ENCODE measurements at regions not wholly inside any gene's neighbourhood (a gene's known extent, or its start where the extent isn't known, plus 50 kb on each side); places are given as distances from the start of the nearest gene placed in this dataset.
"Not testable (repeated sequence)": the region's sequence is repeated elsewhere in the genome, so short reads cannot be mapped to it uniquely, and the experiment has no call there.

DNA sequence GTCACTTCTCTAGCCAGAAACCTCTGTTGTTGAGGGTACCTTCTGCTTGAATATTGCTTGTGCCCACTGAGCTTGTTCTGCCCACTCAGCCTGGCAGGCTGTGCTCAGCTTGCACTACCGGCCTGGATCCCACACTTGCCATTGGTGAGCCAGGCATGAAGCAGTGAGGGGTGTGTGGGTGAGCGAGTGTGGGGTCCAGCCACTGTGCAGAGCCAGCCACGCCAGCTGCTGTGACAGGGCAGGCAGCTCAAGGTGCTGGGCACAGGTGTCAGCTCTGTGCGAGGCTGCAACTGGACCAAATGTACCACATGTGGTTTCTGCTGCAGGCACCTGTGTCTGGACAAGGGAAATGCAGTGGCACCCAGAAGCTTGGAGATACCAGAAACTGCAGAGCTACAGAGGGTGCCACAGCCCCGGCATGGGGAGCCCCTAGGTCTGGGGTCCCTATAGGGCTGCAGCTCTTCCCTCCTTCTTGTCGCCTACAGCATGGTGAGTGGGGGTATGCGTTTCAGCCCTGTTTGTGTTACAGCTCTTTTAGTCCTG lies 305.1 kb upstream of the RIOK2 start:
- no peak for DNase-seq (ENCODE audit: low read depth)

DNA sequence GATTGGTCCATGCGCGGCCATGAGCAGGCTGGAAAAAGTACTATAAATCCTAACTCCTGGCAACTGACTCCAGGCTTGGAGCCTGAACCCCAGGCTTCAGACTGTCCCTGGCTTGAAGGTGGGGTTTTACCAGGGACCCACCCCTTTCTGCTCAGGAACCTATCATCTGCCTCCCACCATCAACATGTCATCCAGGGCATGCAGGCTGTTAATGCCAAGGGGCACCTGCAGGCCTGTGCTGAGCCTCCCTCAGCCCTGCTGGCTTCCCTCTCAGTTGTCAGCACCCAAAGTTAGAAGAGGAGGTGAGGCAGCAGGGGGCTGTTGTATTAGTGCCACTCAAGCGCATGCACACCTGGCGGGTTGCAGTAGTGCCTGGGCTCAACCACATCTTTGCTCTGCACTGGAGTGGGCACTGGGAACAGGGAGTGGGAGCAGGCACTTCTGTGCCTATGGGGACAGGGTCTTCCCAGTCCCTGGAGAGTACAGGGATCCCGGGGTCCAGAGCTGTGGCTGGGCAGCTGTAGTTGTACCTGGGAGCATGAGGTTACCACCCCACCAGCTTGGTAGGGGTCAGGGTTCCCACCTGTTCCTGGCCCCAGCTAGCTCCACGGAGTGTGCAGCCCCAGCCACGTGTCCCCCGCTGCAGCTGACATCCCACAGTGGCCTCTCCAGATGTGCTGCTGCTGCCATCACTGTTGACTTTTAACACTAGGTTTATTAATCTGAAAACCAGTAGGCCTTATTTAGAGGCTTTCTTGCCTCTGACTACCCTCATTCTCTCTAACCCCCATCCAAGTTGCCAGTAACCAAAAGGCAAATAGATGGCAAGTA lies 306.2 kb upstream of the RIOK2 start:
- no peak for DNase-seq (ENCODE audit: low read depth)

GRCh38 chr5:97494465-97494864 lies 311.4 kb upstream of the RIOK2 start:
- no peak for DNase-seq (ENCODE audit: low read depth)

DNA sequence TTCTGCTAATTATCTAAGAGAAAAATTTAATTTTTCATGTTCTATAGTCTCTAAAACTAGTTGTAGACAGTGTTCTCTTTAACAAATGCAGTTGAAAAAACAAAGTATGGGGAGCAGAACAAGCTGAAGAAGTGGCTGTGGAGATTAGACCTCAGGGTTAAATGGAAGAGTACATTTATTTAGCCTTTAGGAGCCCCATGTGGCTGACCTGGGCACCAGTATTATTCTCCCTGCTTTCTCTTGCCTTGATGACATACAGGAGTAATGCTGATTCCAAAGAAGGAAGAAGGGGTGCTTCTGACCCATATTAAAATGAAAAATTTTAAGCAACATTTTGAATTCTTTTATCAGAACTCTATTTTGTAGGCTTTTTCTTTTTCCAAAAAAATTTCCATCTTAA lies 312.3 kb upstream of the RIOK2 start:
- DNase-seq (ENCODE audit: low read depth), result no peak

- DNase-seq (ENCODE audit: low read depth), result no peak
These were observed 313.0 kb upstream of the RIOK2 start for GRCh38 chr5:97496037-97496436.

DNA sequence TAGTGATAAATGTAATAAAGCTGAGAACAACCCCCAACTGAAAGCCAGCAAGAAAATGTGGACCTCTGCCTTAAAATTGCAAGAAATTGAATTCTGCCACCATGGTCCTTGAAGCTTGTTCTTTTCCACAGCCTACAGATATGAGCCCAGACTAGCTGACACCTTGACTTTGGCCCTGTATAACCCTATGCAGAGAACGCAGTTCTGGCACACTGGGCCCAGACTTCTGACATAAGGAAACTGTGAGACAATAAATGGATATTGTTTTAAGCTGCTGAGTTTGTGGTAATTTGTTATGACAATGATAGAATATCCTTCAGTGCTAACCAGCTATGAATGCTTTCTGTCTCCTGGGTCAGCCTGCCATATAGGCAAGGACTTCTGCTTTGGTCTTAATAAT lies 315.6 kb upstream of the RIOK2 start:
- no peak for DNase-seq (ENCODE audit: low read depth)

DNA sequence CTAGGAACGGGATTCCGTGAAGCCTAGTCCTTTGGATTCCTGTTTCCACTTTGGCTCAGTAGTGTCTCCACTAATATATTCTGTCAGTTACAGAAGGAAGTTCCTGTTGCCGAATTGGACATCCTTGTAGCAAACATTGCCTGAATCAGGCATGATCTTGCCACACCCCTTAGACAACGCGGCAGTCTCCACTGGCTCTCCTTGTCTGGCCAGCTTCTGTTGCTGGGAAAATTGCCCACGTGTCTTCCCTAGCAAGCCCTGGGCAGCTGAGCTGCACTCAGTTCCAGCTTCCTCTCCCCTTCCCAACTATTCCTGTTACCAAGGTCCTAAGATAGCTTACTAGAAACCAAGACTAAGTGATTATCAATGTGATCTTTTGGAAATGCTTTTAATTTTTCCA lies 316.6 kb upstream of the RIOK2 start:
- DNase-seq (ENCODE audit: low read depth), result no peak

DNA sequence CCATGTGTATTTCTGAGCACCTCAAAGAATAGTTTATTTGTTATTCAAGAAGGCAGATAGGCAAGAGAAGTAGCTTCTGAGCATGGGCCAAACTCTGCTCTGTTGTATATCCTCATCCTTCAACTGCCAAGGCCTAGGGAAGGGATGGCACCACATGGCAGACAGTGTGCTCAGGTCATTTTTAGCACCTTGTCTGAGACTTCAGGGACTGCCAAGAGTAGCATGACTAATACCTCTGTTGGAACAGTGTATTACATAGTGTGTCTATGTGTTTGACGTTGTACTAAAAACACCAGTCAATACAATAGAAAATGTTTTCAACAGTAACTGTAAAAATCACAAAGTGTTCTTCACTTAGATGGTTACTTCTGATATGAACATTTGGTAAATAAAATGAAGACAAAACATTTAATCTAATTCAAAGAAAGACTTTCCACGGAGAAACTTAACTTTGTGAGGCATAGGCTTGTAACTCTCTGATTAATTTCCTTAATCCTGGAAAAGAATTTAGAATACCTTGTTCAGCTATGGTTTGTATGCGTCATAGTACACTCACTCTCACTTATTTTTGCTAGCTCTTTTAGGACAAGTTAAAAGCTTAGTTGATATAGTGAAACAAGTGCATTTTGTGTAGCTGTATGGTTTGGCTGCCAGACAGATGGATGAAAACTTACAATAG lies 318.4 kb upstream of the RIOK2 start:
- no peak for DNase-seq (ENCODE audit: low read depth)

DNA sequence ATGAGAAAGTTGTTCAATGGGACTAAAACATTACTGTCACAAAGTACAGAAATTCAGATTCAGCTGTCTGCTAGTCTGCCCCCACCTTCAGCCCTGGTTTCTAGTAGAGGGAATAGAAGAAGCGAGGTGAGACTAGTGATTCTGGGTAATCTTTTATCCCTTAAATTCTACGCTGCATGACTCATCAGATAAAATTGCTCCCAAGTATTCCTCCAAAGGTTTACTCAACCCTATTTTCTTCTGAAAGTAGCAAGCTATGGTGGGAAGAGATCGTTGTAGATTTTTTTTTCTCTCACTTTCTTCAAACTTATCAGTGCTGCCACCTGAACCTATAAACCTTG lies 318.9 kb upstream of the RIOK2 start:
- peak; percentile 21 for DNase-seq (ENCODE audit: low read depth)

DNA sequence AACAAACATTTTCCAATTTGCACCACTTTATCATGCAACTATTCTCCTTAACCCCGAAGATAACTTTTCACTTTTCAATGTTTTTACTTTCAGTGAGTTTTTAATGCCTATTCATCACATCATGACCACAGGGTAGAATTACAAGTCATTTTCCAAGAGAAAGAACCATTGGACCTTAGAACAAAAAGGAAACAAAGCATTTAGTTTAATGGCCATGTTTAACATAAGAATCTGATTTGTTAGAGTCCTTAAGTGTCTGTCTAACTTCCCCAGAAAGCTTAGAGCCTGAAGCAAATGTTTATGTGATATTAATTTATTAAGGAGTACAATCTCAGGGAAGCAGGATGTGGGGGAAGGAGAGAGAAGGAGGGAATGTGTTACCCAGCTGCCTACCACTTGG lies 325.8 kb upstream of the RIOK2 start:
- no peak for DNase-seq (ENCODE audit: low read depth)

DNA sequence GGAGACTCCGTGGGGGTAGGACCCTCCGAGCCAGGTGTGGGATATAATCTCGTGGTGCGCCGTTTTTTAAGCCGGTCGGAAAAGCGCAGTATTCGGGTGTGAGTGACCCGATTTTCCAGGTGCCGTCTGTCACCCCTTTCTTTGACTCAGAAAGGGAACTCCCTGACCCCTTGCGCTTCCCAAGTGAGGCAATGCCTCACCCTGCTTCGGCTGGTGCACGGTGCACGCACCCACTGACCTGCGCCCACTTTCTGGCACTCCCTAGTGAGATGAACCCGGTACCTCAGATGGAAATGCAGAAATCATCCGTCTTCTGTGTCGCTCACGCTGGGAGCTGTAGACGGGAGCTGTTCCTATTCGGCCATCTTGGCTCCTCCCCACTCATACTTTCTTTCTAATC lies 336.5 kb upstream of the RIOK2 start:
- not testable (repeated sequence) for DNase-seq (ENCODE audit: low read depth)

DNA sequence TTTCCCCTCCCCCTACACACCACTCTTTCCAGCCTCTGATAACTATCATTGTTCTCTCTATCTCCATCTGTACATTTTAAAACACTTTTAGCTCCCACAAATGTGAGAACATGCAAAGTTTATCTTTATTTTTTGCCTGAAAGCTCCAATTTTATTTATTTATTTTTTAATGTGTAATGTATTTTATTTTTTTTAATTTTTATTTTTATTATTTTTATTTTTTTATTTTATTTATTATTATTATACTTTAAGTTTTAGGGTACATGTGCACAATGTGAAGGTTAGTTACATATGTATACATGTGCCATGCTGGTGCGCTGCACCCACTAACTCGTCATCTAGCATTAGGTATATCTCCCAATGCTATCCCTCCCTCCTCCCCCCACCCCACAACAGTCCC lies 340.3 kb upstream of the RIOK2 start:
- not testable (repeated sequence) for DNase-seq (ENCODE audit: low read depth)

DNA sequence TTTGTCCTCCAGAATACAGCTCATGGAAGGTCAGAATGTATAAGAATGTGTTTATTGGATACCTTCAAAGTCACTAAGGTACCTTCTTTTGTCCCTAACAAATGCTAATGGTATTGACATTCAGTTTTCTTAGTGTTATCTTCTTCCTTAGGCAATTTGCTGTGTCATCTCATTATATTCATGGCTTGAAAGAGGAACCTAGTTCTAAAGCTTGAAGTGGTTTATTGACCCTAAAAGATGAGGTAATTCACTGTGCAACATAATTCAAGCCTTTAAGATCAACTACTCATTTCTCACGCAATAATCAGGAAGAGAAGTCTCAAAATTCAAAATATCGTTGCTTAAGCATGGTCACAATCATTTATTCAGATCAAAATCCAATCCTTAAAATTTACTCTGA lies 342.7 kb upstream of the RIOK2 start:
- DNase-seq (ENCODE audit: low read depth), result no peak

DNA sequence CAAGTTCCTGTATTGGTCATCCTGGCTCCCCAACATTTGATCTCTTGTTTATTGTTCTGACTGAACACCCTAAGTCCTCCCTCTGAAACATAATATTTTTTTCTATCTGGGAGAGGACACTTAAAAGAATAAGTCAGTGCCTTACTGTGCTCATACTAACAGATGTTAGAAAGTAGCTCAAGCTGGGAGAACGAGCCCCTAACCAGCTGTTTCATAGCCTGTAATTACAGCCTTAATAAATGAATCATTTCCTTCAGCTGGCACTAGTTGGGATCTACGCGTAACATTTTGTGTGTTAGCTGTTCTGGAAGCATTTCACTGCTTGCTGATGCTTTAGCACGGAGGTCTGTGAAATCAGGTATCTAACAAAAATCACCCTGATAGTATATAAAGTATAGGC lies 345.9 kb upstream of the RIOK2 start:
- no peak for DNase-seq (ENCODE audit: low read depth)

DNA sequence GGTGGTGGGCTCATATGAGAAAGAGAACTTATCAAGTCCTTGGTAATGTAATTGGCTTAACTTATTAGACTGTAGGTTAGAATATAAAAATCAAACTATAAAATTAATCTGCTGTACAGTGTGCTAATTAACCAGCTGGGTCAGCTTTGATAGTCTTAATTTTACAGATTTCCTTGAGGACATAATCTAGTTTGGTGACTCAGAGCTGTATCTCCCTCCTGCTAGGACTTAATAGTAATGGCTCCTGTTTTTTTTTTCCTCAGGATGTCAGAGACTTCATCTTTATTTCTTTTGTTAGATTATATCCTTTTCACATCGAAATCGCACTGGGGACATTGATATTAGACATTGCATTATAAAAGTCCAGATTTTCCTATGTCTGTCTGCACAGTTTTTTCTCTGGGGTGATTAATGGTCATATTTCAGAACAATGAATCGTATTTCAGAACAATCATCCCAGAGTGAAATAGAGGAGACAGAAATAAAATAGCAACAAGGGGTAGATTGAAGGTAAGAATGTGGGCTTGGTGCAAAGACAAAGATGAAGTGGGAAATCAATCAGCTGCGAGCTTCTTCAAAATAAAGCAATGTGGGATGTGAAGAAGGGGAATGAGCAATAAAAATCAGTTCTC lies 346.4 kb upstream of the RIOK2 start:
- no peak for DNase-seq (ENCODE audit: low read depth)

GRCh38 chr5:97531549-97531948 lies 348.5 kb upstream of the RIOK2 start:
- DNase-seq (ENCODE audit: low read depth), result no peak

- DNase-seq (ENCODE audit: low read depth), result peak; percentile 95
These were observed 351.1 kb upstream of the RIOK2 start for GRCh38 chr5:97534166-97534565.

GRCh38 chr5:97536683-97537082 lies 353.6 kb upstream of the RIOK2 start:
- DNase-seq (ENCODE audit: low read depth), result no peak

GRCh38 chr5:97538912-97539311 lies 355.9 kb upstream of the RIOK2 start:
- no peak for DNase-seq (ENCODE audit: low read depth)

- no peak for DNase-seq (ENCODE audit: low read depth)
These were observed 358.8 kb upstream of the RIOK2 start for GRCh38 chr5:97541864-97542263.

DNA sequence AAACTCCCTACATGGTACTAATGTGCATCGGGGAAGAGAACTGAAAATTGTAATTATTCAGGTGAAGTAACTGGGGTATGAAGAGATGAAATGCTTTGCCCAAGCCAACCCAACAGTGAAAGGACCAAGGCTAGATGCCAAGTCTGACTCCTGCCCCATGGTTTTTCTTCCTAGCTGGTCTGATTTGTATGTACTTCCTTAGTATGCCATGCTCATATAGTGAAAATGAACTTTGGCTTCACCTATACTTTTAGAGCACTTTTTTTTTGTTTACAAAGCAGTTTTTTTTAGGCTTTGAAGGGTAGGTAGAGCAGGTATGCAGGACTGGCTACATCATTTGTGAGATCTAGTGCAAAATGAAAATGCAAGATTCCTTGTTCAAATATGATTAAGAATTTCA lies 359.4 kb upstream of the RIOK2 start:
- no peak for DNase-seq (ENCODE audit: low read depth)

DNA sequence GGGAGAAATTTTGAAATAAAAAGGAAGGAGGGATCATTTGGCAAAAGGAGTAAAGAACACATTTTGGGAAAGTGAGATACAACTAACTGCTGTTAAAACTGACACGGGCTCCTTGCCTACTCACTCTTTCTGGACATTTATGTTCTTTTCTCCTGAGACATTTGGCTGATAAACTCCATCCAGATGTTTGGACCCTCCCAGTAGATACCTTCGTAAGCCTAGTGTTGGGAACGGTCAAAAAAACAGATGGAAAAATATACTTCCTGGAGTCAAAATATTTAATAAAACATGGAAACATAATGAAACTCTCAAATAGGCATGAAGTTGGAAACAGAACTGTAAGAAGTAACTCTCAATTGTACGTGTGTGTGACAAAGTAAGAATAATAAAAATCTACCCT lies 360.1 kb upstream of the RIOK2 start:
- DNase-seq (ENCODE audit: low read depth), result no peak

GRCh38 chr5:97544240-97544639 lies 361.2 kb upstream of the RIOK2 start:
- no peak for DNase-seq (ENCODE audit: low read depth)

All from amniotic epithelial cell (primary cell).